ENCODE measurements at regions not wholly inside any gene's neighbourhood (a gene's known extent, or its start where the extent isn't known, plus 50 kb on each side); places are given as distances from the start of the nearest gene placed in this dataset.

DNA sequence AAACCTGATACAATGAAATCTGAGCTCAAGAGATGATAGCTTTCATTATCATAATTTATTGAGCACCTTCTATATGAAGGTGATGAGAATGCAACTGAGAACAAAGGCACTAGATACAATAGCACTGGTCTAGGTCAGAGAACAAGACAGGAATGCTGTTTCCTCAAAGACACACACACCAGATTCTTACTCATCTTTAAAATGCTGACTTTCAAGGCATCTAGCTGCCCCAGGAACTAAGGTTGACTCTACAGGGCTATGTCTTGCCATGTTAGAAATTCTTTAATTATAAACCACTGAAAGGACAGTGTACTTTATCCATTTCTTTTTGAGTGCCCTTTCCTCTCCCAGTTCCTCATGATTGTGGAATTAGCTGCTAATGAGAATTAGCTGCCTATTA, 195.4 kb upstream of the RMST start:
- TF ChIP-seq, protein P1, sequence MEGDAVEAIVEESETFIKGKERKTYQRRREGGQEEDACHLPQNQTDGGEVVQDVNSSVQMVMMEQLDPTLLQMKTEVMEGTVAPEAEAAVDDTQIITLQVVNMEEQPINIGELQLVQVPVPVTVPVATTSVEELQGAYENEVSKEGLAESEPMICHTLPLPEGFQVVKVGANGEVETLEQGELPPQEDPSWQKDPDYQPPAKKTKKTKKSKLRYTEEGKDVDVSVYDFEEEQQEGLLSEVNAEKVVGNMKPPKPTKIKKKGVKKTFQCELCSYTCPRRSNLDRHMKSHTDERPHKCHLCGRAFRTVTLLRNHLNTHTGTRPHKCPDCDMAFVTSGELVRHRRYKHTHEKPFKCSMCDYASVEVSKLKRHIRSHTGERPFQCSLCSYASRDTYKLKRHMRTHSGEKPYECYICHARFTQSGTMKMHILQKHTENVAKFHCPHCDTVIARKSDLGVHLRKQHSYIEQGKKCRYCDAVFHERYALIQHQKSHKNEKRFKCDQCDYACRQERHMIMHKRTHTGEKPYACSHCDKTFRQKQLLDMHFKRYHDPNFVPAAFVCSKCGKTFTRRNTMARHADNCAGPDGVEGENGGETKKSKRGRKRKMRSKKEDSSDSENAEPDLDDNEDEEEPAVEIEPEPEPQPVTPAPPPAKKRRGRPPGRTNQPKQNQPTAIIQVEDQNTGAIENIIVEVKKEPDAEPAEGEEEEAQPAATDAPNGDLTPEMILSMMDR (IDR thresholded peaks at IDR 0.05), result no peak
- TF ChIP-seq POLR2A (IDR thresholded peaks at IDR 0.05), result no peak

Measured in body of pancreas (tissue), 4 donors.